ENCODE measurements at regions not wholly inside any gene's neighbourhood (a gene's known extent, or its start where the extent isn't known, plus 50 kb on each side); places are given as distances from the start of the nearest gene placed in this dataset.

GRCh38 chr21:38912789-38913119 lies 107.0 kb downstream of the ETS2 start:
- TF ChIP-seq CTCF (IDR thresholded peaks at IDR 0.05) (no peak), POLR2A (IDR thresholded peaks at IDR 0.05) (no peak)
